ENCODE measurements at regions not wholly inside any gene's neighbourhood (a gene's known extent, or its start where the extent isn't known, plus 50 kb on each side); places are given as distances from the start of the nearest gene placed in this dataset.

GRCh38 chr15:47870956-47871625 lies 153.8 kb downstream of the SEMA6D start:
- Histone ChIP-seq H3K4me3 (no peak overlapping the region), H3K36me3 (ENCODE audit: insufficient read depth, low read length) (no peaks in the 10 kb centered on the region), H3K9ac (ENCODE audit: insufficient read length) (no peak overlapping the region), H3K27ac (no peak overlapping the region), H3K9me3 (ENCODE audit: low read depth, low read length) (no peaks in the 10 kb centered on the region)
- TF ChIP-seq FOXP2 (optimal IDR thresholded peaks at IDR 0.05; ENCODE audit: control extremely low read depth, extremely low read length, insufficient read depth) (no peak), EZH2 (IDR thresholded peaks at IDR 0.05) (no peak), POLR2AphosphoS5 (IDR thresholded peaks at IDR 0.05; ENCODE audit: borderline replicate concordance, low read depth, low read length) (no peak)
- no peak for DNase-seq (ENCODE audit: low read depth, low spot score)

GRCh38 chr15:47872208-47872607 lies 154.9 kb downstream of the SEMA6D start:
- Histone ChIP-seq H3K4me3 (no peak overlapping the region), H3K9me3 (ENCODE audit: low read depth, low read length) (no peaks in the 10 kb centered on the region), H3K36me3 (ENCODE audit: insufficient read depth, low read length) (no peaks in the 10 kb centered on the region), H3K27ac (no peak overlapping the region), H3K9ac (ENCODE audit: insufficient read length) (no peak overlapping the region)
- DNase-seq (ENCODE audit: low read depth, low spot score): no peak
- TF ChIP-seq POLR2AphosphoS5 (IDR thresholded peaks at IDR 0.05; ENCODE audit: borderline replicate concordance, low read depth, low read length): no peak
- no peak for TF ChIP-seq FOXP2 (optimal IDR thresholded peaks at IDR 0.05; ENCODE audit: control extremely low read depth, extremely low read length, insufficient read depth)
- TF ChIP-seq EZH2 (IDR thresholded peaks at IDR 0.05): no peak

DNA sequence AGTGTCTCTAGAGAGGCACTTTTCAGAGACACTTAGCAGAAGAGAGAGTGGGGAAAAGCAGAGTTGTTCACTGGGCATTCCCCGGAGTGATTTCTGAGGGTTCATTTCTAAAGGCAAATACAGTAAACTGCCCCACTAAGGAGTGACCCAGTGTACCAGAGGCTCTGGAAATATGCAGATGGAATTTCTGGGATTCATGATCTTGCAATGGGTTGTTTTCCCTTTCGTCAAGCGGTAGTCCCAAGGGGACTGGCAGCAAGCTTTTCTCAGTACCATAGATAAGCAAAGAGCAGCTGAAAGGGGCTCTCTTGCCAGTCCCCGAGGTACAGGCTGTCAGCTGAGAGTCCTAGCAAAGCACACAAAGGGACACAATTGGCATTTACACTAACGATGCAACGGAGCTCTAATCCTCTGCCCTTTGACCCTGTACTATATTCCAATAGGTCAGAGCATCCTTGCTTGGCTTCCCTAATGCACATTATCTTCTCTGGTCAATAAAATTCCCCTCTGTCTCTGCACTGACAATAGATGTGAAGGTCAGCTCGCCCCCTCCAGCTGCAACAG lies 155.6 kb downstream of the SEMA6D start:
- TF ChIP-seq FOXP2 (optimal IDR thresholded peaks at IDR 0.05; ENCODE audit: control extremely low read depth, extremely low read length, insufficient read depth) (no peak), EZH2 (IDR thresholded peaks at IDR 0.05) (no peak), POLR2AphosphoS5 (IDR thresholded peaks at IDR 0.05; ENCODE audit: borderline replicate concordance, low read depth, low read length) (no peak)
- no peak for DNase-seq (ENCODE audit: low read depth, low spot score)
- H3K36me3 ChIP-seq (ENCODE audit: insufficient read depth, low read length): no peaks in the 10 kb centered on the region
- H3K9ac ChIP-seq (ENCODE audit: insufficient read length): no peak overlapping the region
- H3K9me3 ChIP-seq (ENCODE audit: low read depth, low read length): no peaks in the 10 kb centered on the region
- H3K27ac ChIP-seq: no peak overlapping the region
- H3K4me3 ChIP-seq: no peak overlapping the region

- H3K4me3 ChIP-seq: no peak overlapping the region
- TF ChIP-seq FOXP2 (optimal IDR thresholded peaks at IDR 0.05; ENCODE audit: control extremely low read depth, extremely low read length, insufficient read depth): no peak
- H3K9me3 ChIP-seq (ENCODE audit: low read depth, low read length): no peaks in the 10 kb centered on the region
- no peak overlapping the region for H3K9ac ChIP-seq (ENCODE audit: insufficient read length)
- H3K36me3 ChIP-seq (ENCODE audit: insufficient read depth, low read length): no peaks in the 10 kb centered on the region
- no peak for DNase-seq (ENCODE audit: low read depth, low spot score)
- no peak overlapping the region for H3K27ac ChIP-seq
Measured at GRCh38 chr15:47876986-47877385, 159.7 kb downstream of the SEMA6D start.

- TF ChIP-seq FOXP2 (optimal IDR thresholded peaks at IDR 0.05; ENCODE audit: control extremely low read depth, extremely low read length, insufficient read depth) (no peak), EZH2 (IDR thresholded peaks at IDR 0.05) (no peak), POLR2AphosphoS5 (IDR thresholded peaks at IDR 0.05; ENCODE audit: borderline replicate concordance, low read depth, low read length) (no peak)
- H3K27ac ChIP-seq: no peak overlapping the region
- DNase-seq (ENCODE audit: low read depth, low spot score): no peak
- no peak overlapping the region for H3K9ac ChIP-seq (ENCODE audit: insufficient read length)
- no peaks in the 10 kb centered on the region for H3K9me3 ChIP-seq (ENCODE audit: low read depth, low read length)
- no peak overlapping the region for H3K4me3 ChIP-seq
- no peaks in the 10 kb centered on the region for H3K36me3 ChIP-seq (ENCODE audit: insufficient read depth, low read length)
Measured at GRCh38 chr15:47877836-47878235, 160.5 kb downstream of the SEMA6D start.

DNA sequence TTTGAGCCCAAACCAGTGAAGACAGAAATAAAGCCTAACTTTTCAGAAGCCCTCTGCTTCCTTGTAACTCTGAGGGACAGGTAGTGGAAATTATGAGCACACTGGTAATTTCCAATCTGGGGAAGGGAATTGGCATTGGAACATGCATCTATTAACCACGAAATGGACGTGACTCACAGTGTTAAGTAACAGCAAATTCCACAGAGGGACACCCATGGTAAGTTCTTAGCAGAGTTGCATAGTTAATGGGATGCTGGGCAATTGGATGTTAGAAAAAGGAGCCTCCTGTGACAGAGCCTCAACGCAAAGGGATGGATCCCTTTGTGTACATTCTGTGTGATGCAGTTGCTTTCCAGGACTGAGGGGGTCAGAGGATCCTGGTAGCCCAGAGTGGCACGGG lies 168.6 kb downstream of the SEMA6D start:
- Histone ChIP-seq H3K36me3 (ENCODE audit: insufficient read depth, low read length) (no peaks in the 10 kb centered on the region), H3K9me3 (ENCODE audit: low read depth, low read length) (no peaks in the 10 kb centered on the region), H3K9ac (ENCODE audit: insufficient read length) (no peak overlapping the region), H3K4me3 (no peak overlapping the region), H3K27ac (no peak overlapping the region)
- no peak for DNase-seq (ENCODE audit: low read depth, low spot score)
- no peak for TF ChIP-seq POLR2AphosphoS5 (IDR thresholded peaks at IDR 0.05; ENCODE audit: borderline replicate concordance, low read depth, low read length)
- TF ChIP-seq FOXP2 (optimal IDR thresholded peaks at IDR 0.05; ENCODE audit: control extremely low read depth, extremely low read length, insufficient read depth): no peak
- TF ChIP-seq EZH2 (IDR thresholded peaks at IDR 0.05): no peak

DNA sequence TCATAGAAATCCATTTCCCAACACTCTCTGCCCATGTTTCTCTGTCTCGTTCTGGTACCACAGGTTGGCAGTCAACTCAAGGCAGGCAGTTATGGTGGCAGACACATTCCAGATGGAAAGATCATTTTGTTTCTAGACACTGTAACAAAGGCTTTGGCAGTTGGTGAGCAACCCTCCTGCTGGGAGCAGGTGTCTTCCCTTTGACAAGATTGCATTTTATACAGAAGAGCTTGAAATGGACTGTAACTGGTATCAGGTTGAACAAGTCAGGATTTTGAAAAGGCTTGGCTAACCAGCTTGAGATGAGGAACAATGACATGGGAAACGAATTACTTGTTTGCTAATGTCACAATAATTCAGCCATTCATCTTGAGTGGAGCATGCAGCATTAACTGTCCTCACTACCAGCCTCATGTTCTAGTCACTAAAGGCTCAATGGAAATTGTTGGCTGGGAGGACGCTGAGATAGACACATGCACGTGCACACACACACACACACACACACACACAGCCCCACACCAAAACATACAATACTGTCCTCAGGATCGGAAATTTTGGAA lies 170.0 kb downstream of the SEMA6D start:
- Histone ChIP-seq H3K36me3 (ENCODE audit: insufficient read depth, low read length) (no peaks in the 10 kb centered on the region), H3K27ac (no peak overlapping the region), H3K9ac (ENCODE audit: insufficient read length) (no peak overlapping the region), H3K9me3 (ENCODE audit: low read depth, low read length) (no peaks in the 10 kb centered on the region), H3K4me3 (no peak overlapping the region)
- no peak for DNase-seq (ENCODE audit: low read depth, low spot score)
- TF ChIP-seq FOXP2 (optimal IDR thresholded peaks at IDR 0.05; ENCODE audit: control extremely low read depth, extremely low read length, insufficient read depth): no peak
- no peak for TF ChIP-seq POLR2AphosphoS5 (IDR thresholded peaks at IDR 0.05; ENCODE audit: borderline replicate concordance, low read depth, low read length)
- TF ChIP-seq EZH2 (IDR thresholded peaks at IDR 0.05): no peak

DNA sequence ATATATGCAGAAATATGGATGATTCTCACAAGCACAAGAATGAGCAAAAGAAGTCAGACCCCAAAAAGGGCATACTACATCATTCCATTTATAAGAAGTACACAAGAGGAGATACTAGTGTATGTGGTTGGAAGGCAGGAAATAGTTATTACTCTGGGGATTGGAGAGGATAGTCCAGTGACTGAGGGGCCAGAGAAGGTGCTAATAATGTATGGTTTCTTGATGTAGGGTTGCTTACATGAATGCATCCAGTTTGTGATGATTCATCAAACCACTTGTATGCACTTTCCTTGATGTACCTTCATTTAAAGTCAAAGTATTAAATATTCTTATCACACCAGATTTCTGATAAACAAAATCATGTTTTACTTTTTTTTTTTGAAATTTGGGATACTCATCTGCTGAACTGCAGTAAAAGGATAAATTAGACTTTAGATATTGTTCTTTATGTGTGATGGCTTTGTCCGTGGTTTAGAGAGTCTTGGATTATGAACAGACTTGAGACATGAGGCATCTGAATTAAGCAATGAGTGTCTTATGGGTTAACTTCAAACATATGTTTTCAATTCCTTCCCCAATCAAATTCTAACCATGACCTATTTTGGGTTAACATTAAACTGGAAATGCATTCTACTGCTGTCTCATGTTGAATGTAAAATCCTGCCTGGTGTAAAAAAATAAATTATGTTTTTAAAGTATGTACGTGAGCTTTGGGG lies 171.2 kb downstream of the SEMA6D start:
- H3K36me3 ChIP-seq (ENCODE audit: insufficient read depth, low read length): no peaks in the 10 kb centered on the region
- H3K27ac ChIP-seq: peak overlapping the region; percentile 94
- H3K4me3 ChIP-seq: peak overlapping the region; percentile 62
- no peaks in the 10 kb centered on the region for H3K9me3 ChIP-seq (ENCODE audit: low read depth, low read length)
- peak overlapping the region; percentile 15 for H3K9ac ChIP-seq (ENCODE audit: insufficient read length)
- TF ChIP-seq EZH2 (IDR thresholded peaks at IDR 0.05) (no peak), POLR2AphosphoS5 (IDR thresholded peaks at IDR 0.05; ENCODE audit: borderline replicate concordance, low read depth, low read length) (peak; percentile 36; the same call in 1 of the 2 replicates), FOXP2 (optimal IDR thresholded peaks at IDR 0.05; ENCODE audit: control extremely low read depth, extremely low read length, insufficient read depth) (no peak)
- peak; percentile 70 for DNase-seq (ENCODE audit: low read depth, low spot score)
